Subcutaneous abdominal adipose tissue (tissue), 5 donors: ENCODE measurements at regions not wholly inside any gene's neighbourhood (a gene's known extent, or its start where the extent isn't known, plus 50 kb on each side); places are given as distances from the start of the nearest gene placed in this dataset.
"Not testable (repeated sequence)": the region's sequence is repeated elsewhere in the genome, so short reads cannot be mapped to it uniquely, and the experiment has no call there.

Source experiments
- H3K27ac ChIP-seq: one replicate; pipeline ENCODE4 v1.7.0; 2013; ENCODE audit warnings: low read depth, mild to moderate bottlenecking, inconsistent platforms, low read length, moderate library complexity
- H3K27me3 ChIP-seq, 5 donors: one replicate each; pipeline ENCODE4 v1.7.0; 2013; ENCODE audit warnings: low read length in 5 of 5, inconsistent platforms in 1 of 5; ENCODE audit not compliant: control insufficient read depth in 5 of 5, insufficient read depth in 4 of 5
- H3K36me3 ChIP-seq, 5 donors: one replicate each; pipeline ENCODE4 v1.7.0; 2013; ENCODE audit warnings: low read length in 5 of 5; ENCODE audit not compliant: control insufficient read depth in 5 of 5, insufficient read depth in 5 of 5
- H3K4me1 ChIP-seq, 5 donors: one replicate each; pipeline ENCODE4 v1.7.0; 2013; ENCODE audit warnings: low read length in 5 of 5, mild to moderate bottlenecking in 3 of 5, moderate library complexity in 1 of 5; ENCODE audit not compliant: control insufficient read depth in 5 of 5, insufficient read depth in 5 of 5
- H3K4me3 ChIP-seq, 5 donors: one replicate each; pipeline ENCODE4 v1.7.0; 2013; ENCODE audit warnings: low read length in 5 of 5, low read depth in 1 of 5
- H3K9ac ChIP-seq, 5 donors: one replicate each; pipeline ENCODE4 v1.7.0; 2013; ENCODE audit warnings: low read length in 5 of 5, mild to moderate bottlenecking in 4 of 5, moderate library complexity in 3 of 5
- H3K9me3 ChIP-seq, 5 donors: one replicate each; pipeline ENCODE4 v1.7.0; 2013; ENCODE audit warnings: low read length in 5 of 5; ENCODE audit not compliant: control insufficient read depth in 5 of 5
- donor health status: healthy.
- donor health status: healthy.
- donor health status: healthy.
- donor health status: healthy.
- donor health status: healthy.

DNA sequence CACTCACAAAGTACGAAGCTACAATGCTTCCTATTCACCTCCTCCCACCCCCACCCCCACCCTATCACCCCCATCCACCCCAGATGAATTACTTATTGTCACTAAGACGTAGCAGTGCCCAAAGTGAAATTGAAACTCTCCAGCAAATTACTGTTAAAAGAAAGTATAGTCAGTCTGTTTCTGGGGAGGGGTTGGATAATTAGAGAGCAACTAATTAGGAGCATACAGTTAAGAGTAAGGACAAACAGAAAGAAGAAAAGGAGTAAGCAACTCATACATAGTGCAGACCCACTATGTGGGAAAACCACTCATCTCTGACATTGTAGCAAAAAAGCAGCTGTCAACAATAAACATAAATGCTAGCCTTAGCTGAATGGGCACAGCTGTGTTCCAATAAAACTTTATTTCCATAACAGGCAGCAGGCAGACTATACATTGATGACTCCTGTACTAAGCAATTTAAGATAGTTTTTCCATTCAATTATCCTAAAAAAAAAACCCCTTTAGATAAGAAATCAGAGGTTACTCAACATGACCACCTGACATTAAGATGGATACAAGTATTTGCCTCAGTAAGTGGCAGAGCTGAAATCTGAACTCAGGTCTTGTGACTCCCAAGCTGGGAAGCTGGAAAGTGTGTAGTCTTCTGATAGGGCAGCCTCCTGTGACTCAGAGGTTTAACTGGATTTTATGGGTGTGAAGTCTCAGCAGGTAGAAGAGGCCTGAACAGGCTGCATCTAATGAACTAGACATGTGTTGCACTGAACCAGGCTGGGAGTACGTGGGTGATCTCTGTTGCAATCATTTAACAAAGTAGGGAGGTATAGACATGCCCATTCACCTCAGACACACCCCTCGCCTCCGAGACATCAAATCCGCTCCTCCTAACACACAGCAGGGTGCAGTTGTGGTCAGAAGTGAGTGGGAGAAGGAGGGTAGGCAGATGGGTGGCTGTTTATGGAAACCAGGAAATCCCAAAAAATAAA, 171.8 kb upstream of the KLF7 start:
- H3K9ac ChIP-seq = peak overlapping the region in 1 of 5 donors; percentile 19
- H3K4me3 ChIP-seq = no peak overlapping the region
- peaks cover 3 to 31% (median 15%) of the 10 kb centered on the region in 5 donors for H3K4me1 ChIP-seq
- H3K27me3 ChIP-seq = no peaks in the 10 kb centered on the region
- no peaks in the 10 kb centered on the region for H3K9me3 ChIP-seq
- H3K36me3 ChIP-seq = no peaks in the 10 kb centered on the region
- H3K27ac ChIP-seq = peak overlapping the region; percentile 95

DNA sequence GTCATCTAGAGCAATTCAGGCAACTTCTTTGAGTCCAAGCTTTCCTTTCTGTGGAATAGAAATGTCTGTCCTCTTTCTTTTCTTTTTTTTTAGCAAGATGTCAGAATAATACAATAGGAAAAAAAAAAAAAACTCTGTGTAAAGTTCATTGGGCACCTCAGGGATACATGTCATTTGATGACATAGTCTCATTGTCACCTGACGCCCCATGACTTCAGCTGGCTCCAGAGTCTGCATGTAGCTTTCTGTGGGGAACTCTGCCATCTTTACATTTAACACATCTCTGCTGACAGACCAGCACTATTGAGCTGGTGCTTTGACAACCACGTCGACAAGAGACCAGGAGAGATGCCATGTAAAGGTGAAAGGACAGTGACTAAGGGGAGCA, 172.5 kb upstream of the KLF7 start:
- Histone ChIP-seq H3K27ac (peak overlapping the region; percentile 5), H3K27me3 (no peaks in the 10 kb centered on the region), H3K36me3 (no peaks in the 10 kb centered on the region), H3K4me1 (peaks cover 3 to 31% (median 15%) of the 10 kb centered on the region in 5 donors), H3K4me3 (no peak overlapping the region), H3K9ac (no peak overlapping the region), H3K9me3 (no peaks in the 10 kb centered on the region)

DNA sequence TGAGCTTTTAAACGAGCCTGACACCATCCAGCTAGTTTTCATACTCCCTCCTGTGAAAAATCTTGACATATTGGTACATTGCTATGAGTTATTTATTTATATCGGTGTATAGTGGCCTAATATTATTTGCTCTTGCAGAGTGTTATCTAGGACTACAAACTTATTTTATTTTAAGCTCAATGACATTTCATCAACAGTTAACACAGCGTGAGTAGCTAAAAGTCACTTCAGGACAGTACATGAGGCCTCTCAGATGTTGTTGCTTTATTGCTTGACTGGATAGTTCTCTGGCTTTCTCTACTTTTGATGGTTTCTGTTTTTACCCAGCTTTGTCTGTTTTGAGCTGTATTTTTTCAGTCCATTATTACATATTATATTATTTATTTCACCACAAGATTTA, 172.9 kb upstream of the KLF7 start:
- no peak overlapping the region for H3K9ac ChIP-seq
- H3K9me3 ChIP-seq = no peaks in the 10 kb centered on the region
- H3K27me3 ChIP-seq = no peaks in the 10 kb centered on the region
- H3K36me3 ChIP-seq = no peaks in the 10 kb centered on the region
- H3K4me3 ChIP-seq = no peak overlapping the region
- no peak overlapping the region for H3K27ac ChIP-seq
- H3K4me1 ChIP-seq = peaks cover 3 to 31% (median 15%) of the 10 kb centered on the region in 5 donors

DNA sequence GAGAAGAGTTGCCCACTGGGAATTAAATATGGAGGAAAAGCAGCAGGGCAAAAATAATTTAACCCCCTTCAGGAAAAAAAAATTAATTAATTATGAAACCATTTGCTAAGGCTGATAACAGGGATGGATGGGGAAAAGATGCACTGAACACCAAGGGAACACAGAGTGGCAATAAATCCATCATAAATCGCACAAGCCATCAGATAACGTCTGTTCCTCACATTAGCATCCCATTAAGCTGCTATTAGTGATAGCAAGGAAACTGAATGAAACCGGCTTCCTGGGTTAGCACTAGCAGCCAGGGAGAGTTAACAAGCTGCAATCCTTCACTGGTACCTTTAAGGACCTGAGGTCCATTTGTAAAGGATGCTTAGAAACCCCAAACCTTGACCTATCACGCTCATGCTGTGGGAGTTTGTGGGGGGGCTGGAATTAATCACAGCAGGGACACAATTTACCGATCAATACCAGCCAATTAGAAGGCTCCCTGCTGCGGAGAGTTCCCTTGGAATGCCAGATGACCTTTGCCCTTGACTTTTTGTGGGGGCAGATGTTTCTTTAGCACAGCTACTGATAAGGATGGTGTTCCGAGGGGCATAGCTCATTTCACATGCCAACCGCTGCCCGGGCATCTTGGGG, 175.5 kb upstream of the KLF7 start:
- Histone ChIP-seq H3K4me1 (peaks cover 0 to 13% (median 0%) of the 10 kb centered on the region in 5 donors), H3K9ac (no peak overlapping the region), H3K27ac (no peak overlapping the region), H3K27me3 (no peaks in the 10 kb centered on the region), H3K4me3 (no peak overlapping the region), H3K36me3 (no peaks in the 10 kb centered on the region), H3K9me3 (no peaks in the 10 kb centered on the region)

DNA sequence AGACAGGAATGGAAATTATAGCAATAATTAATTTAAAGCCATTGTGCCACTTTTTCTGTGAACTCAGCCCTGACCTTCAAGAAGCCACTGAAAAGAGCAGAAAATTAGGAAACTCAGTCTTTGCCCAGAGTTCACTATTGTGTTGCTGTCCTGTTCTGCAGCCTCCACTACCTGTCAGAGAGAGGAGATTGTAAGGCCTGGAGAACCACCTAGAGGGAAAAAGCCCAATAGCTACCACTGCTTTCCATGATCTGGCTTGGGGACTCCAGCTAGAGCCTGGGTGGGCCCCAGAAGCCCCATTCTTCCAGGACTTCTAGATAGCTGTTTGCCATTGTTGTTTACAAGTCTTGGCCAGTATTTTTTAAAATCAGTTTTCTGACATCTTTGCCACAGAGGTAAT, 176.1 kb upstream of the KLF7 start:
- H3K36me3 ChIP-seq = no peaks in the 10 kb centered on the region
- H3K27ac ChIP-seq = no peak overlapping the region
- H3K4me3 ChIP-seq = no peak overlapping the region
- H3K27me3 ChIP-seq = no peaks in the 10 kb centered on the region
- no peaks in the 10 kb centered on the region for H3K9me3 ChIP-seq
- no peak overlapping the region for H3K9ac ChIP-seq
- peaks cover 0 to 13% (median 0%) of the 10 kb centered on the region in 5 donors for H3K4me1 ChIP-seq

DNA sequence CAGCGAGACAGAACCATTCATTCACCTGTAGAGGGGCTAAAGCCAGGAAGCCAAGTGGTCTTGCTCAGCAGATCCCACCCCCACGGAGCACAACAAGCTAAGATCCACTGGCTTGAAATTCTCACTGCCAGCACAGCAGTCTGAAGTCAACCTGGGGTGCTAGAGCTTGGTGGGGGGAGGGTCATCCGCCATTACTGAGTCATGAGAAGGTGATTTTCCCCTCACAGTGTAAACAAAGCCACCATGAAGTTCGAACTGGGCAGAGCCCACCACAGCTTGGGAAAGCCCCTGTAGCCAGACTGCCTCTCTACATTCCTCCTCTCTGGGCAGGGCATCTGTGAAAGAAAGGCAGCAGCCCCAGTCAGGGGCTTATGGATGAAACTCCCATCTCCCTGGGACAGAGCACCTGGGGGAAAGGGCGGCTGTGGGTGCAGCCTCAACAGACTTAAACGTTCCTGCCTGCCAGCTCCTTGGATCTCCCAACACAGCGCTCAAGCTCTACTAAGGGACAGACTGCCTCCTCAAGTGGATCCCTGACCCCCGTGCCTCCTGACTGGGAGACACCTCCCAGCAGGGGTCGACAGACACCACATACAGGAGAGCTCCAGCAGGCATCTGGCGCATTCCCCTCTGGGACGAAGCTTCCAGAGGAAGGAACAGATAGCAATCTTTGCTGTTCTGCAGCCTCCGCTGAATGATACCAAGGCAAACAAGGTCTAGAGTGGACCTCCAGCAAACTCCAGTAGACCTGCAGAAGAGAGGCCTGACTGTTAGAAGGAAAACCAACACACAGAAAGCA, 179.0 kb upstream of the KLF7 start:
- H3K36me3 ChIP-seq, H3K9ac ChIP-seq, H3K4me3 ChIP-seq, H3K27ac ChIP-seq, H3K9me3 ChIP-seq, H3K4me1 ChIP-seq, H3K27me3 ChIP-seq: not testable (repeated sequence)

DNA sequence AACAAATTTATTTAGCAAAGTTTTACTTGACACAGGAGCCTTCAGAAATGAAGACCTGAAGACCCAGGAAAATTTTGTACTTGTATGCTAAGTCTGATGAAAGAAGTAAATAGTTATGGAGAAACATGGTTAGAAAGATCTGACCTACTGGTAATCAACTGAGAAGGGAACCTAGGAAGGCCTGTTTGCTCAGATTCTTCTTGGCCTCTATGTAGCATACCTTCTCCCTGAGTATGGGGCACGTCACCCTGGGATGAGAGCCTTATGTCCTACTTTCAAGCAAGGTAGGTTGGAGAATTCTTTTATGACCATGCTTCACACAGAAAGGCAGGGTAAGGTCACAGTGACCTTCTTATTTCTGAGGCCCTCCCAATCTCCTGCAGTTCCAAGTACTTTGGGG, 178.6 kb upstream of the CREB1 start:
- Histone ChIP-seq H3K27ac (no peak overlapping the region), H3K27me3 (no peaks in the 10 kb centered on the region), H3K9ac (no peak overlapping the region), H3K36me3 (no peaks in the 10 kb centered on the region), H3K9me3 (no peaks in the 10 kb centered on the region), H3K4me3 (no peak overlapping the region), H3K4me1 (peaks cover 0 to 2% (median 0%) of the 10 kb centered on the region in 5 donors)

DNA sequence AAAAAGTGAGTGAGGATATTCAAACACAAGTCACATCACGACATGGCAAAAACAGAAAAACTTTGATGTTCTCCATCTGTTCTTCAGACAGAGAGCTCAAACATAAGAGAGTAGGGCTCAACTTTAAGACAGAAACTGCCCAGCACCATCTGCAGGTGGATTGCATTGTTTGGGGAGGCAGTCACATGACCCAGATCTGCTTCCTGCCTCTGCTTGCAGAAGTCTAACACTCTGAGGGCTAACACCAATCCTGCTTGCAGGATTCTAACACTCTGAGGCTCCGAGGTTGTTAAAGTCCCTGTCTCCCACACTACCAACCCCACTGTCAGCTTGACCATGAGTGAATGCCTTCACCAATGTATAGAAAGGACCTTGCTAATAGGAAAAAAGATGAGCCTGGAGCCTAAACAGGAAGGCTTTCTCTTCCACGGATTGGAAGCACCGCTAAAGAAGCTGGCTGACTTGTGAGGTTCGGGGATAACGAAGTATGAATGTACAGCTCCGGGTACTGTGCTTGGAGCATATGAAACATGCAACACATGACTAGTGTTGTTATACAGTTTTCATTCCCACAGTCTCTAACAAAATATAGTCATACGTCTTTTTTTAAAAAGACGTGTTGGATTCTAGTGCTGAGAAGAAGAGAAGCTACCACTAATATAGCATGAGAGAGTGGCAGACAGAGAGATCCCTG, 176.6 kb upstream of the CREB1 start:
- no peak overlapping the region for H3K27ac ChIP-seq
- H3K4me3 ChIP-seq = no peak overlapping the region
- no peak overlapping the region for H3K9ac ChIP-seq
- no peaks in the 10 kb centered on the region for H3K9me3 ChIP-seq
- no peaks in the 10 kb centered on the region for H3K27me3 ChIP-seq
- peaks cover 0 to 2% (median 0%) of the 10 kb centered on the region in 5 donors for H3K4me1 ChIP-seq
- no peaks in the 10 kb centered on the region for H3K36me3 ChIP-seq

DNA sequence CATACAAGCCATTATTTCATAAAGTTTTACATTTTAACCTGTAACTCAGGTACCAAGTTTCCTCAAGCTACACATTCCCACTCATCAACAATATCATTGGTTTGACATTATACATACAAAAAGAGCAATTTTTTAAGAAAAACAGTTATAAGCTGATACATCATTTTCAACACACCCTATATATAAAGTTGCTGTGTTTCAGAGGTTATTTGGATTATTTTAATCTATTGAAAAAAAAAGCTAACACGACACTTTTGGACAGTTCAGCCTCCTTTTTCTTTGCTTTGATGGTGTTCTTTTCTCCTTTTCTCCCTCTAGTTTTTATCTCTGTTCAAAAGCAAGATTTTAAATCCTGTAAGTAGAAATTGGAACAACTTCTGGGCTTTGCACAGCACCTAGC, 175.9 kb upstream of the CREB1 start:
- Histone ChIP-seq H3K27ac (no peak overlapping the region), H3K9ac (no peak overlapping the region), H3K36me3 (no peaks in the 10 kb centered on the region), H3K9me3 (no peaks in the 10 kb centered on the region), H3K27me3 (no peaks in the 10 kb centered on the region), H3K4me1 (peaks cover 0 to 2% (median 0%) of the 10 kb centered on the region in 5 donors), H3K4me3 (no peak overlapping the region)
